ENCODE measurements at regions not wholly inside any gene's neighbourhood (a gene's known extent, or its start where the extent isn't known, plus 50 kb on each side); places are given as distances from the start of the nearest gene placed in this dataset.

DNA sequence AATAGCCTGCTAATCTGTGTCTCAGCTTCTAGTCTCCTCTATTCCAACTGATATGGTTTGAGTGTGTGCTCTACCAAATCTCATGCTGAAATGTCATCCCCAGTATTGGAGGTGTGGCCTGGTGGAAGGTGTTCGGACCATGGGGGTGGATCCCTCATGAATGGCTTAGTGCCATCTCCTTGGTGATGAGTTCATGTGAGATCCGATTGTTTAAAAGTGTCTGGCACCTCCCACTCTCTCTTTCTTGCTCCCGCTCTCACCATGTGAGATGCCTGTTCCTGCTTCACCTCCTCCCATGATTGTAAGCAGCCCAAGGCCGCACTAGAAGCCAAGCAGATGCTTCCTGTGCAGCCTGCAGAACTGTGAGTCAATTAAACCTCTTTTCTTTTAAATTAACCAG, 73.5 kb upstream of the CAMK1G start:
- Histone ChIP-seq H3K4me1 (ENCODE audit: insufficient read depth, low read length) (no peaks in the 10 kb centered on the region), H3K27ac (ENCODE audit: low read depth in 1 of 2, low read length in 2 of 2) (no peak overlapping the region), H3K36me3 (ENCODE audit: insufficient read depth, low read length) (no peaks in the 10 kb centered on the region), H3K27me3 (ENCODE audit: control insufficient read depth in 1 of 2, insufficient read depth in 2 of 2, low read length in 2 of 2) (peaks cover 4 to 9% of the 10 kb centered on the region in 2 experiments), H3K9me3 (ENCODE audit: control insufficient read depth in 1 of 2, insufficient read depth in 1 of 2, low read length in 2 of 2) (no peaks in the 10 kb centered on the region), H3K4me3 (ENCODE audit: low read length) (no peak overlapping the region)
- peaks cover 2% of the 10 kb centered on the region for H3K9me3 Mint-ChIP-seq
- intact Hi-C loops (cut with DNase I, micrococcal nuclease) = no loop called here
- no peaks in the 10 kb centered on the region for H3K4me1 Mint-ChIP-seq (ENCODE audit: low read depth)
- ATAC-seq (ENCODE audit: poor library complexity) = no peak
- DNase-seq = no peak
- no peaks in the 10 kb centered on the region for H3K36me3 Mint-ChIP-seq (ENCODE audit: low read depth)
- ChIA-PET POLR2A (no interaction called here), CTCF (no interaction called here)
- TF ChIP-seq, protein P1, sequence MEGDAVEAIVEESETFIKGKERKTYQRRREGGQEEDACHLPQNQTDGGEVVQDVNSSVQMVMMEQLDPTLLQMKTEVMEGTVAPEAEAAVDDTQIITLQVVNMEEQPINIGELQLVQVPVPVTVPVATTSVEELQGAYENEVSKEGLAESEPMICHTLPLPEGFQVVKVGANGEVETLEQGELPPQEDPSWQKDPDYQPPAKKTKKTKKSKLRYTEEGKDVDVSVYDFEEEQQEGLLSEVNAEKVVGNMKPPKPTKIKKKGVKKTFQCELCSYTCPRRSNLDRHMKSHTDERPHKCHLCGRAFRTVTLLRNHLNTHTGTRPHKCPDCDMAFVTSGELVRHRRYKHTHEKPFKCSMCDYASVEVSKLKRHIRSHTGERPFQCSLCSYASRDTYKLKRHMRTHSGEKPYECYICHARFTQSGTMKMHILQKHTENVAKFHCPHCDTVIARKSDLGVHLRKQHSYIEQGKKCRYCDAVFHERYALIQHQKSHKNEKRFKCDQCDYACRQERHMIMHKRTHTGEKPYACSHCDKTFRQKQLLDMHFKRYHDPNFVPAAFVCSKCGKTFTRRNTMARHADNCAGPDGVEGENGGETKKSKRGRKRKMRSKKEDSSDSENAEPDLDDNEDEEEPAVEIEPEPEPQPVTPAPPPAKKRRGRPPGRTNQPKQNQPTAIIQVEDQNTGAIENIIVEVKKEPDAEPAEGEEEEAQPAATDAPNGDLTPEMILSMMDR (IDR thresholded peaks at IDR 0.05) = no peak
- no peak overlapping the region for H3K4me3 Mint-ChIP-seq
- H3K27me3 Mint-ChIP-seq = peaks cover 30% of the 10 kb centered on the region
- no peak overlapping the region for H3K27ac Mint-ChIP-seq

DNA sequence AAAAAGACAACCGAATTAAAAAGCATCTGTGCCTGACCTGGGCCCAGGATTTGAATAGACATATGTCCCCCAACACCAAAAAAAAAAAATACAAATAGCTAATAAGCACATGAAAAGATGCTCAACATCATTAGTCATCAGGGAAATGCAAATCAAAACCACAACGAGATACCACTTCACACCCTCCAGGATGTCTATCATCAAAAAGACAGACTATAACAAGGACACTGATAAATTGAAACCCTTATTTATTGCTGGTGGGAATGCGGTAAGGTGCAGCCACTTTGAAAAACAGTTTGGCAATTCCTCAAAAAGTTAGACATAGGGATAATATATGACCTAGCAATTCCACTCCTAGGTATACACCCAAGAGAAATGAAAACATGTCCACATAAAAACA, 72.3 kb upstream of the CAMK1G start:
- Mint-ChIP-seq H3K4me1 (ENCODE audit: low read depth) (no peaks in the 10 kb centered on the region), H3K9me3 (peaks cover 2% of the 10 kb centered on the region), H3K36me3 (ENCODE audit: low read depth) (no peaks in the 10 kb centered on the region), H3K4me3 (no peak overlapping the region), H3K27ac (no peak overlapping the region), H3K27me3 (peaks cover 26% of the 10 kb centered on the region)
- intact Hi-C loops (cut with DNase I, micrococcal nuclease) = no loop called here
- H3K4me1 ChIP-seq (ENCODE audit: insufficient read depth, low read length) = no peaks in the 10 kb centered on the region
- DNase-seq = no peak
- H3K27me3 ChIP-seq (ENCODE audit: control insufficient read depth in 1 of 2, insufficient read depth in 2 of 2, low read length in 2 of 2) = peaks cover 4 to 9% of the 10 kb centered on the region in 2 experiments
- H3K36me3 ChIP-seq (ENCODE audit: insufficient read depth, low read length) = no peaks in the 10 kb centered on the region
- no peak for ATAC-seq (ENCODE audit: poor library complexity)
- H3K9me3 ChIP-seq (ENCODE audit: control insufficient read depth in 1 of 2, insufficient read depth in 1 of 2, low read length in 2 of 2) = no peaks in the 10 kb centered on the region
- H3K4me3 ChIP-seq (ENCODE audit: low read length) = no peak overlapping the region
- TF ChIP-seq, protein P1 (IDR thresholded peaks at IDR 0.05) = no peak
- H3K27ac ChIP-seq (ENCODE audit: low read depth in 1 of 2, low read length in 2 of 2) = no peak overlapping the region
- ChIA-PET POLR2A (no interaction called here), CTCF (no interaction called here)

DNA sequence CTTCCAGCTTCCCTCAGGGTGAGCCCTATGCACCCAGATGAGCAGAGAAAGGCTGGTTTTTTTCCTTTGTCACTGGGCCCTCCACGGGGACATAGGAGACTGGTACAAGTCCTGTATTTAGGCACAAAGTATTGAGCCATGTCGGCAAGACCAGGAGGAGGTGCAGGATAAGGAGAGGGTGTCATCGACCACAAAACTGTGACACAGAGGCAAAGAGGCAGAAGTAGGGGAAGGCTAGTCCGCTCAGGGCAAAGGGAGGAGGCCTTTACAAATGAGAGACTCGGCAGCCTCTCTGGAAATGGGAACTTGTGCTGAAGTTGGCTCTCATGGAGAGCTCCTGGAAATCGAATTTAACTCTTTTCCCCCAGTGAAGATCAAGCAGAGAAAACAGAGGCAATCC, 70.7 kb upstream of the CAMK1G start:
- Histone ChIP-seq H3K4me1 (ENCODE audit: insufficient read depth, low read length) (no peaks in the 10 kb centered on the region), H3K9me3 (ENCODE audit: control insufficient read depth in 1 of 2, insufficient read depth in 1 of 2, low read length in 2 of 2) (no peaks in the 10 kb centered on the region), H3K27me3 (ENCODE audit: control insufficient read depth in 1 of 2, insufficient read depth in 2 of 2, low read length in 2 of 2) (peaks cover 4 to 9% of the 10 kb centered on the region in 2 experiments), H3K36me3 (ENCODE audit: insufficient read depth, low read length) (no peaks in the 10 kb centered on the region), H3K27ac (ENCODE audit: low read depth in 1 of 2, low read length in 2 of 2) (no peak overlapping the region), H3K4me3 (ENCODE audit: low read length) (no peak overlapping the region)
- Mint-ChIP-seq H3K27ac (no peak overlapping the region), H3K36me3 (ENCODE audit: low read depth) (no peaks in the 10 kb centered on the region), H3K4me3 (no peak overlapping the region), H3K27me3 (peaks cover 20% of the 10 kb centered on the region), H3K9me3 (peaks cover 2% of the 10 kb centered on the region), H3K4me1 (ENCODE audit: low read depth) (no peaks in the 10 kb centered on the region)
- DNase-seq (no peak), ATAC-seq (ENCODE audit: poor library complexity) (no peak)
- TF ChIP-seq, protein P1 (IDR thresholded peaks at IDR 0.05) = no peak
- POLR2A ChIA-PET = no interaction called here
- intact Hi-C loops (cut with DNase I, micrococcal nuclease) = no loop called here
- CTCF ChIA-PET = no interaction called here
